Stomach (tissue), 4 donors: ENCODE measurements at regions not wholly inside any gene's neighbourhood (a gene's known extent, or its start where the extent isn't known, plus 50 kb on each side); places are given as distances from the start of the nearest gene placed in this dataset.

ENCODE experiments used
- CTCF ChIP-seq, 7 experiments: fragments of 450-650 bp in 4 of 7; fragments of 200-600 bp in 3 of 7; sonication (generic) in 3 of 7; IDR thresholded peaks; one replicate each; pipeline ENCODE4 v1.5.1; 2016 to 2019; ENCODE audit warnings: antibody characterized with exemption in 7 of 7, control low read depth in 2 of 7, mild to moderate bottlenecking in 1 of 7
- POLR2A ChIP-seq, 4 donors: fragments of 450-650 bp; IDR thresholded peaks; one replicate each; pipeline ENCODE4 v1.6.1; 2016; ENCODE audit warnings: antibody characterized with exemption in 4 of 4, control low read depth in 2 of 4, mild to moderate bottlenecking in 1 of 4, moderate library complexity in 1 of 4
- POLR2AphosphoS5 ChIP-seq, 3 donors: sonication (generic); formaldehyde crosslinking; IDR thresholded peaks; one replicate each; pipeline ENCODE4 v1.6.1; 2016; ENCODE audit warnings: antibody characterized with exemption in 3 of 3

- TF ChIP-seq POLR2A (IDR thresholded peaks at IDR 0.05), result no peak
- TF ChIP-seq CTCF (IDR thresholded peaks at IDR 0.05), result no peak
- TF ChIP-seq POLR2AphosphoS5 (IDR thresholded peaks at IDR 0.05), result no peak
Observed at GRCh38 chr5:30749971-30750370, 443.5 kb upstream of the CDH6 start.
